ENCODE measurements at regions not wholly inside any gene's neighbourhood (a gene's known extent, or its start where the extent isn't known, plus 50 kb on each side); places are given as distances from the start of the nearest gene placed in this dataset.

GRCh38 chr5:163747586-163747985, 242.2 kb downstream of the MAT2B start:
- no peak for TF ChIP-seq CREB5 (CRISPR knock-in tag; IDR thresholded peaks at IDR 0.05; ENCODE audit: low read depth)
- TF ChIP-seq, protein P1, sequence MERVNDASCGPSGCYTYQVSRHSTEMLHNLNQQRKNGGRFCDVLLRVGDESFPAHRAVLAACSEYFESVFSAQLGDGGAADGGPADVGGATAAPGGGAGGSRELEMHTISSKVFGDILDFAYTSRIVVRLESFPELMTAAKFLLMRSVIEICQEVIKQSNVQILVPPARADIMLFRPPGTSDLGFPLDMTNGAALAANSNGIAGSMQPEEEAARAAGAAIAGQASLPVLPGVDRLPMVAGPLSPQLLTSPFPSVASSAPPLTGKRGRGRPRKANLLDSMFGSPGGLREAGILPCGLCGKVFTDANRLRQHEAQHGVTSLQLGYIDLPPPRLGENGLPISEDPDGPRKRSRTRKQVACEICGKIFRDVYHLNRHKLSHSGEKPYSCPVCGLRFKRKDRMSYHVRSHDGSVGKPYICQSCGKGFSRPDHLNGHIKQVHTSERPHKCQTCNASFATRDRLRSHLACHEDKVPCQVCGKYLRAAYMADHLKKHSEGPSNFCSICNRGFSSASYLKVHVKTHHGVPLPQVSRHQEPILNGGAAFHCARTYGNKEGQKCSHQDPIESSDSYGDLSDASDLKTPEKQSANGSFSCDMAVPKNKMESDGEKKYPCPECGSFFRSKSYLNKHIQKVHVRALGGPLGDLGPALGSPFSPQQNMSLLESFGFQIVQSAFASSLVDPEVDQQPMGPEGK (CRISPR knock-in tag; IDR thresholded peaks at IDR 0.05; ENCODE audit: borderline replicate concordance) = no peak

Measured in SK-N-SH treated with all-trans-retinoic acid at 6 μM for 48 hours (cell line).